ENCODE measurements at regions not wholly inside any gene's neighbourhood (a gene's known extent, or its start where the extent isn't known, plus 50 kb on each side); places are given as distances from the start of the nearest gene placed in this dataset.

DNA sequence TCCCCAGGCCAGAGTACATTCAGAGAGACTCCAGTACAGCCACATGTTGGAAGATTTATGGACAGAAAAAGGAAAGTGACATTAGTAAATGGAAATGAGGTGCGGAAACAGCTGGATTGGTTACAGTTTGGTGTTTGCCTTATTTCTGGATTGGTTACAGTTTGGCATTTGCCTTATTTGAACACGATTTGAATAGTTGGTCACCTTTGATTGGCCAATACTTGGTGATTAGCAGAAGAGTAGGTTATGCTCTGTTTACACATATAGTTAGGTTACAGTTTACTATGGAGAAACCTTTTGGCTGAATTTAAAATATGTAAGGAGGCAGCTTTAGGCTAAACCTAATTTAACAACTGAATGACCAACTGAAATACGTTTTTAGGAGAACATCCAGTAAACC, 173.7 kb downstream of the AASDH start:
- Histone ChIP-seq H3K4me3 (ENCODE audit: insufficient read depth, low read depth, low read length) (no peak overlapping the region), H3K9me3 (ENCODE audit: control insufficient read depth, low read length) (peaks cover 4% of the 10 kb centered on the region), H3K4me1 (ENCODE audit: control insufficient read depth, insufficient read depth, low read length) (no peaks in the 10 kb centered on the region), H3K36me3 (ENCODE audit: control insufficient read depth, insufficient read depth, low read length) (no peaks in the 10 kb centered on the region), H3K27me3 (ENCODE audit: control insufficient read depth, insufficient read depth, low read length, poor library complexity, severe bottlenecking) (no peaks in the 10 kb centered on the region), H3K27ac (ENCODE audit: insufficient read depth, low read depth, low read length, poor library complexity, severe bottlenecking) (no peak overlapping the region)
- 94 to 95% methylated on average over 3 of the region's 3 CpGs for WGBS, 2 experiments

DNA sequence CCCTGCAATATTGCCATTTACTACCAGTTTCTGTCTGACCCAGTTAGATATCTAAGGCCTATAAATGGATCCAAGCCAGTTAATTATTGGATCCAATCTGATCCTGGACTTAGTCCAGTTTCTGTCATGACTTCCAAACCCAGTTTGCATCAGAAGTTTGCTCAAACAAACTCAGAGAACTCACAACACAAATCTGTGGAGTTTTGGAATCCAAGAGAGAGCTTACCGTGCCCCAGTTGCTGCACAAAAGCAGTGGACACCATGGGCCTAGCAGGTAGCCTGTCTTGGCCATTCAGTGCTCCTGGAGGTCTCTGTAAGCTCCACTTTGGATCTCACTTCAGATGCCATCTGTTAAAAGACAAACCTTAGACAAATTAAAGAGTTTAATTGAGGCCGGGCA, 174.5 kb downstream of the AASDH start:
- Histone ChIP-seq H3K36me3 (ENCODE audit: control insufficient read depth, insufficient read depth, low read length) (no peaks in the 10 kb centered on the region), H3K27me3 (ENCODE audit: control insufficient read depth, insufficient read depth, low read length, poor library complexity, severe bottlenecking) (no peaks in the 10 kb centered on the region), H3K4me3 (ENCODE audit: insufficient read depth, low read depth, low read length) (no peak overlapping the region), H3K9me3 (ENCODE audit: control insufficient read depth, low read length) (peaks cover 4% of the 10 kb centered on the region), H3K27ac (ENCODE audit: insufficient read depth, low read depth, low read length, poor library complexity, severe bottlenecking) (no peak overlapping the region), H3K4me1 (ENCODE audit: control insufficient read depth, insufficient read depth, low read length) (no peaks in the 10 kb centered on the region)
- 88 to 96% methylated on average over 2 of the region's 2 CpGs for WGBS, 2 experiments

DNA sequence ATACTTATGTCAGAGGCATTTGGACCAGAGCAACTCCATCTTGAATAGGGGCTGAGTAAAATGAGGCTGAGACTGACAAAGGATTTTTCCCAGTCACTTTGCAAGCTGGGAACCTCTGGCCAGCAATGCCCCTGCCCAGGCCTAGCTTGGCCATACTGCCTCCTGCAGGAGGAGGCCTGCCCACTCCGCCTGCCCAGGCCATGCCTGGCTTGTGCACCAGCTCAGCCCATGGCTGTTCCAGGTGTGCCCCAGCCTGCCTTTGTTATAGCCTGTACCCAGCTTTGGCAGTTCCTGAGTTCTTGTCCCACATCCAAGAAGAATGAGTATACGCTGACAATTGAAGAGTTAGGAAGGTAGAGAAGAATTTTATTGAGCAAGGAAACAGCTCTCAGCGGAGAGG, 176.1 kb downstream of the AASDH start:
- WGBS, 2 experiments: 97 to 99% methylated on average over 3 of the region's 3 CpGs
- Histone ChIP-seq H3K27me3 (ENCODE audit: control insufficient read depth, insufficient read depth, low read length, poor library complexity, severe bottlenecking) (no peaks in the 10 kb centered on the region), H3K4me1 (ENCODE audit: control insufficient read depth, insufficient read depth, low read length) (no peaks in the 10 kb centered on the region), H3K27ac (ENCODE audit: insufficient read depth, low read depth, low read length, poor library complexity, severe bottlenecking) (no peak overlapping the region), H3K9me3 (ENCODE audit: control insufficient read depth, low read length) (peaks cover 4% of the 10 kb centered on the region), H3K36me3 (ENCODE audit: control insufficient read depth, insufficient read depth, low read length) (peaks cover 4% of the 10 kb centered on the region), H3K4me3 (ENCODE audit: insufficient read depth, low read depth, low read length) (no peak overlapping the region)

DNA sequence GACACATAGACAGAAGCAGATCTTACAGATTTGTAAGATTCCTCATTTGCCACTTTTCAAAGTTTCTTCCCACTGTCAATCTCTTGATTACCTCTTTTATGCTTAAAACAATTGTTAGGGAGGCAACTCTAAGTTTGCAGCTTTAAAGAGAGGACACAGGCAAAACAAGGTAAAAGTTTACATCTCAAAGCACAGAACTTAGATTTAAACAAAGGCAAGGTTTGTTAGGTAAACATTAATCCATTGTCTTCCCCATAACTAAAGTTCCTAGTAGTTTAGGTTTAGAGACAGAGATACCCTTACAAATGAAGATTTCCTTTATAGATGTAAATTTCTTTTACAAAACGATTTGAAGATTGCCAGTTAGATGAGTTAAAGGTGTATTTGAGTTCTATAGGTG, 176.9 kb downstream of the AASDH start:
- WGBS, 2 experiments: 22 to 50% methylated on average over 1 of the region's 1 CpG
- H3K36me3 ChIP-seq (ENCODE audit: control insufficient read depth, insufficient read depth, low read length): peaks cover 5% of the 10 kb centered on the region
- no peaks in the 10 kb centered on the region for H3K4me1 ChIP-seq (ENCODE audit: control insufficient read depth, insufficient read depth, low read length)
- H3K27ac ChIP-seq (ENCODE audit: insufficient read depth, low read depth, low read length, poor library complexity, severe bottlenecking): no peak overlapping the region
- no peaks in the 10 kb centered on the region for H3K27me3 ChIP-seq (ENCODE audit: control insufficient read depth, insufficient read depth, low read length, poor library complexity, severe bottlenecking)
- H3K4me3 ChIP-seq (ENCODE audit: insufficient read depth, low read depth, low read length): no peak overlapping the region
- peaks cover 4% of the 10 kb centered on the region for H3K9me3 ChIP-seq (ENCODE audit: control insufficient read depth, low read length)

DNA sequence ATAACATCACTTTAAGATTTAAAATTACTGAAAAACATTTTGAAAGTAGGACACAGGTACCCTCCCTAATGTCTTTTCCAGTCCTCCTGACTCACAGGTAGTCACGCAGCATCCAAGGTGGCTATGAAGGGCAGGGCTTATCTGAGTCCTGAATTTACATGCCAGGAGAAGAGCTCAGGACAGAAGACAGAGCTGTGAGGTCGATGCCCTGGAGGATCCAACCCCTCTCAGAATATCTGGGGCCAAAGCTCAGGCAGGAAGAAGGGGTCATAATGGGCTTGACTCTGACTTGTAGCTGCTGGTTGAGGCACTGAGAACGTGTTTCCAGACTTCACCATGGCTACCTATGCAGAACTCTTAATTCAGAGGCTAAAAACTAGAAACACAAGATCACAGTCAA, 177.5 kb downstream of the AASDH start:
- no peaks in the 10 kb centered on the region for H3K4me1 ChIP-seq (ENCODE audit: control insufficient read depth, insufficient read depth, low read length)
- 72 to 81% methylated on average over 3 of the region's 3 CpGs for WGBS, 2 experiments
- H3K9me3 ChIP-seq (ENCODE audit: control insufficient read depth, low read length): peaks cover 4% of the 10 kb centered on the region
- H3K27me3 ChIP-seq (ENCODE audit: control insufficient read depth, insufficient read depth, low read length, poor library complexity, severe bottlenecking): no peaks in the 10 kb centered on the region
- no peak overlapping the region for H3K27ac ChIP-seq (ENCODE audit: insufficient read depth, low read depth, low read length, poor library complexity, severe bottlenecking)
- H3K36me3 ChIP-seq (ENCODE audit: control insufficient read depth, insufficient read depth, low read length): peaks cover 5% of the 10 kb centered on the region
- H3K4me3 ChIP-seq (ENCODE audit: insufficient read depth, low read depth, low read length): no peak overlapping the region

DNA sequence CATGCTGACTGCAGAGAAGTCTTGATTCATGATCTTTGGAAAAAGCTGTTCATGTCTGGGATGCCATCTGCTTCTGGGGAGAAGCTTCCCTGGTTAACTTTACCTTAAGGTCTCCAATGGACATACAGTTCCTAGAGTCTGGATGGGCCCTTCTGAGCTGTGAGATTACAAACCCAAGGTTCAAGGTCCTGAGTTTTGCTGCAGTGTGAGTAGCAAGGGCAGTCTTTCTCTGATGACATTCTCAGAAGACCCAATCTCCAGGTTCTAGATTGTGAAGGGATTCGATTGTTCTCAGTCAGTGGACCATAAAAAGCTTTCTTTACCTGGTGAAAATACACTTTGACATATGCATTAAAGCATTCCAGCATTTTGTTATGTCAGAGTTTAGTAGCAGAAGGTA, 179.2 kb downstream of the AASDH start:
- 56% methylated on average over 1 of the region's 1 CpG; no CpG with 5 or more reads in 1 of the 2 experiments for WGBS, 2 experiments
- no peaks in the 10 kb centered on the region for H3K27me3 ChIP-seq (ENCODE audit: control insufficient read depth, insufficient read depth, low read length, poor library complexity, severe bottlenecking)

DNA sequence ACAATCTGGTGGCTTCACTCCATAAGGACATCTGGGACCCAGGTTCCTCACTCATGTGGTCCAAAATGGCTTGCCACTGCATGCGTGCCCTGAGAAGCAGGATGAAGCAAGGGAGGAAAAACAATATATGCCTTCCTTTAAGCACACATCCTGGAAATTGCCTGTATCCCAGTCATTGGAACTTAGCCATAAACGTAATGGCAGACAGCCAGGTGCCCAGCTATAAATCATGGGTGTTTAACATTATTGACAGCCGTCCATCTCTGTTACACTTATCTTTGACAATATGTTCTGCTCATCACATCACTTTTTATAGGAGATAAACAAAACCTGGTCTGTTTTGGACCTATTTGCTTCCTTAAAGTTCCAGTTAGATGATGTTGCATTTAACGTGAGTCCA, 181.0 kb downstream of the AASDH start:
- H3K4me1 ChIP-seq (ENCODE audit: control insufficient read depth, insufficient read depth, low read length): no peaks in the 10 kb centered on the region
- WGBS, 2 experiments: 96 to 97% methylated on average over 4 of the region's 4 CpGs

More for the DNA sequence above, 179.2 kb downstream of the AASDH start:
- Histone ChIP-seq H3K36me3 (ENCODE audit: control insufficient read depth, insufficient read depth, low read length) (peaks cover 5% of the 10 kb centered on the region), H3K4me3 (ENCODE audit: insufficient read depth, low read depth, low read length) (no peak overlapping the region), H3K27ac (ENCODE audit: insufficient read depth, low read depth, low read length, poor library complexity, severe bottlenecking) (no peak overlapping the region), H3K4me1 (ENCODE audit: control insufficient read depth, insufficient read depth, low read length) (no peaks in the 10 kb centered on the region), H3K9me3 (ENCODE audit: control insufficient read depth, low read length) (peaks cover 4% of the 10 kb centered on the region)

DNA sequence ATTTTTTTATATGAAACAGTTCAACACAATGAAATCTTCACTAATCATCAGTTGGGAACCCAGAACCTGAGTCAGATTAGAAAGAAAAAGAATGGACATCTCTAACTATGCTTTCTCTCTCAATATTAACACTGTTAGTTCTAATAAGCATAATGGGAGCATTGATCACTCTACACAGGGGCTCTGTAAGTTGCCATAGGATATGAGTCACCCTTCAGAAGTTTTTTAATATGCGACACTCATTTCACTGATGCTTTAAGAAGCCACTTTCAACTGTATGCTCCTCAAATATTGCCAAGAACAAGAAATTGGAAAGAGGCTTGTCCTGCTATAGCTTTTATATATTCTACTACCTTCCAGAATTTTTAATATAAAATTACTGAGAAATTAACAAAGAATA, 187.0 kb downstream of the AASDH start:
- 91 to 94% methylated on average over 1 of the region's 1 CpG for WGBS, 2 experiments
- no peaks in the 10 kb centered on the region for H3K27me3 ChIP-seq (ENCODE audit: control insufficient read depth, insufficient read depth, low read length, poor library complexity, severe bottlenecking)
- no peak overlapping the region for H3K27ac ChIP-seq (ENCODE audit: insufficient read depth, low read depth, low read length, poor library complexity, severe bottlenecking)
- H3K9me3 ChIP-seq (ENCODE audit: control insufficient read depth, low read length): no peaks in the 10 kb centered on the region
- no peak overlapping the region for H3K4me3 ChIP-seq (ENCODE audit: insufficient read depth, low read depth, low read length)
- H3K4me1 ChIP-seq (ENCODE audit: control insufficient read depth, insufficient read depth, low read length): no peaks in the 10 kb centered on the region
- no peaks in the 10 kb centered on the region for H3K36me3 ChIP-seq (ENCODE audit: control insufficient read depth, insufficient read depth, low read length)

More for the DNA sequence above, 181.0 kb downstream of the AASDH start:
- H3K36me3 ChIP-seq (ENCODE audit: control insufficient read depth, insufficient read depth, low read length): peaks cover 5% of the 10 kb centered on the region
- no peak overlapping the region for H3K4me3 ChIP-seq (ENCODE audit: insufficient read depth, low read depth, low read length)
- H3K27me3 ChIP-seq (ENCODE audit: control insufficient read depth, insufficient read depth, low read length, poor library complexity, severe bottlenecking): no peaks in the 10 kb centered on the region
- H3K27ac ChIP-seq (ENCODE audit: insufficient read depth, low read depth, low read length, poor library complexity, severe bottlenecking): no peak overlapping the region
- H3K9me3 ChIP-seq (ENCODE audit: control insufficient read depth, low read length): peaks cover 4% of the 10 kb centered on the region

DNA sequence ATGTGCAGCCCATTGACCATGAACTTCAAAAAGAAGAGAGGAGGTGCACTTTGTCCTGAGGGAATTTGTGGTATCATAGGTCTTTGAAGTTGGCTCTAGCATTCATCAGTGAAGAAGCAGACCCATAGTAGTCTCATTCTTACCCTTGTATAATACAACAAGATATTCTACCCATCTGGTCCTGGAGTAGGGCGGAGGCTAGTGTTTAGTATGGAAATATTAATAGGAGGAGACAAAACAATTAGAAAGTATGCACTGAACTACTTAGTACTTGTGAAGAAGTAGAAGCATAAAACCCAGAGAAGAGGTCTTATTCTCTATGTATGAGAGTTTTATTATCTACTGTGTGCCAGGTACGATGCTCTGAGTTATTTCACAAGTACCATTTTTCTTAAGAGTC, 189.0 kb downstream of the AASDH start:
- H3K4me3 ChIP-seq (ENCODE audit: insufficient read depth, low read depth, low read length): no peak overlapping the region
- WGBS, 2 experiments: 100% methylated on average over 2 of the region's 2 CpGs
- H3K9me3 ChIP-seq (ENCODE audit: control insufficient read depth, low read length): no peaks in the 10 kb centered on the region
- no peaks in the 10 kb centered on the region for H3K4me1 ChIP-seq (ENCODE audit: control insufficient read depth, insufficient read depth, low read length)
- H3K27ac ChIP-seq (ENCODE audit: insufficient read depth, low read depth, low read length, poor library complexity, severe bottlenecking): no peak overlapping the region
- no peaks in the 10 kb centered on the region for H3K27me3 ChIP-seq (ENCODE audit: control insufficient read depth, insufficient read depth, low read length, poor library complexity, severe bottlenecking)
- no peaks in the 10 kb centered on the region for H3K36me3 ChIP-seq (ENCODE audit: control insufficient read depth, insufficient read depth, low read length)

DNA sequence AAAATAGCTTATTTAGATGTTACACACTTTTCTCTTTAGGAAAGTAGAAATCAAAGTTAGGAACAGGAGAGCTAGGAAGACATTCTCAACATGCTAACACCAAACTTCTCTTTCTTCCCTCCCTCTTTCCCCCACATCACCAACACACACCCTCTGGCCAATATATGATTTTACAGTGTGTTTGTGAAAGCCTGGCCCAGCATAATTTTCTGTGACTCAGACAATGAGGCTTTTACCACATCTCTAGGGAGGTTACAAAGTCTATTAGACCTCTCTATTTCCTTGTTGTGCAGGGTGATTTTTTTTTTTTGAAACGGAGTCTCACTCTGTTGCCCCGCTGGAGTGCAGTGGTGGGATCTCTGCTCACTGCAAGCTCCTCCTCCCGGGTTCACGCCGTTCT, 189.9 kb downstream of the AASDH start:
- no peaks in the 10 kb centered on the region for H3K4me1 ChIP-seq (ENCODE audit: control insufficient read depth, insufficient read depth, low read length)
- no peaks in the 10 kb centered on the region for H3K9me3 ChIP-seq (ENCODE audit: control insufficient read depth, low read length)
- H3K27me3 ChIP-seq (ENCODE audit: control insufficient read depth, insufficient read depth, low read length, poor library complexity, severe bottlenecking): no peaks in the 10 kb centered on the region
- 89 to 97% methylated on average over 5 of the region's 5 CpGs for WGBS, 2 experiments
- H3K4me3 ChIP-seq (ENCODE audit: insufficient read depth, low read depth, low read length): no peak overlapping the region
- H3K27ac ChIP-seq (ENCODE audit: insufficient read depth, low read depth, low read length, poor library complexity, severe bottlenecking): no peak overlapping the region
- no peaks in the 10 kb centered on the region for H3K36me3 ChIP-seq (ENCODE audit: control insufficient read depth, insufficient read depth, low read length)

DNA sequence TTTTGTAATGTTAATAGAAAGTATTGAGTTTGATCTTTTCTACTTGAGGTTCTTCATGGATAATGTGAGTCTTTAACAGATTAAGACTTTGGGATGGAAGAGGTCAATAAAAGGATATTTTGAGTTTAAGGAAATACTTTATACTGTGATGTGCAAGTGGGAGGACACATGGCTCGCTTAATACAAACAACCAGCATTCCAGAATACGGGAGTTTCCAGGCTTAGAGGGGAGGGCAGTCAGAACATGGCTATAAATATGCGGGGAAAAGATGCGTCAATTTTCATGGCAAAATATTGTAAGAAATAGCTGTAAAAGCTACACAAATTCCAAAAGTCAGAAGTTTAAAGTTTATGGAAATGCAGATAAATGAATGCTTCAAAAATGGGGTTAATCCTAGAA, 192.3 kb downstream of the AASDH start:
- no peaks in the 10 kb centered on the region for H3K4me1 ChIP-seq (ENCODE audit: control insufficient read depth, insufficient read depth, low read length)
- H3K9me3 ChIP-seq (ENCODE audit: control insufficient read depth, low read length): no peaks in the 10 kb centered on the region
- 92 to 96% methylated on average over 4 of the region's 4 CpGs for WGBS, 2 experiments
- no peaks in the 10 kb centered on the region for H3K36me3 ChIP-seq (ENCODE audit: control insufficient read depth, insufficient read depth, low read length)
- no peak overlapping the region for H3K4me3 ChIP-seq (ENCODE audit: insufficient read depth, low read depth, low read length)
- H3K27ac ChIP-seq (ENCODE audit: insufficient read depth, low read depth, low read length, poor library complexity, severe bottlenecking): no peak overlapping the region
- H3K27me3 ChIP-seq (ENCODE audit: control insufficient read depth, insufficient read depth, low read length, poor library complexity, severe bottlenecking): no peaks in the 10 kb centered on the region

Data from ectodermal cell (in vitro differentiated cells).